GM23338 (cell line): ENCODE measurements at regions not wholly inside any gene's neighbourhood (a gene's known extent, or its start where the extent isn't known, plus 50 kb on each side); places are given as distances from the start of the nearest gene placed in this dataset.

Experiments used
- ATAC-seq: fragments of 200-7000 bp; cut with Tn5 transposase; 3 replicates; pipeline ENCODE4 v1.9.1; 2020
- DNase-seq: peaks from one replicate; pipeline ENCODE4 v3.0.0-alpha.2; 2015; ENCODE audit warnings: low spot score
- H2AFZ ChIP-seq: fragments of 200-600 bp; sonication (generic); 2 replicates; pipeline ENCODE4 v1.8.0; 2016; ENCODE audit warnings: antibody characterized with exemption, mild to moderate bottlenecking, moderate library complexity
- H3F3A ChIP-seq: fragments of 200-600 bp; sonication (generic); replicated peaks from 2 replicates; pipeline ENCODE4 v1.8.0; 2017; ENCODE audit warnings: antibody characterized with exemption, mixed run types, low read depth
- H3K27ac ChIP-seq: fragments of 200-600 bp; sonication (generic); 2 replicates; pipeline ENCODE4 v1.6.1; 2016; ENCODE audit warnings: low read depth
- H3K27me3 ChIP-seq: fragments of 200-600 bp; sonication (generic); 2 replicates; pipeline ENCODE4 v1.8.0; 2016; ENCODE audit warnings: mild to moderate bottlenecking, mixed run types, moderate library complexity; ENCODE audit not compliant: insufficient read depth
- H3K36me3 ChIP-seq: fragments of 200-600 bp; sonication (generic); 2 replicates; pipeline ENCODE4 v1.8.0; 2016; ENCODE audit warnings: mild to moderate bottlenecking; ENCODE audit not compliant: insufficient read depth
- H3K4me1 ChIP-seq: fragments of 200-600 bp; sonication (generic); 2 replicates; pipeline ENCODE4 v1.8.0; 2016; ENCODE audit warnings: mild to moderate bottlenecking, moderate library complexity; ENCODE audit not compliant: insufficient read depth
- H3K4me2 ChIP-seq: fragments of 200-600 bp; sonication (generic); 2 replicates; pipeline ENCODE4 v1.7.1; 2017; ENCODE audit warnings: mixed run types
- H3K4me3 ChIP-seq: fragments of 200-600 bp; sonication (generic); 2 replicates; pipeline ENCODE4 v1.6.1; 2016; ENCODE audit warnings: mixed run types
- H3K79me2 ChIP-seq: fragments of 200-600 bp; sonication (generic); replicated peaks from 2 replicates; pipeline ENCODE4 v1.8.0; 2017; ENCODE audit warnings: mild to moderate bottlenecking; ENCODE audit not compliant: insufficient read depth
- H3K9me2 ChIP-seq: fragments of 200-600 bp; sonication (generic); 2 replicates; pipeline ENCODE4 v1.8.0; 2017; ENCODE audit not compliant: insufficient read depth
- H4K20me1 ChIP-seq: fragments of 200-600 bp; sonication (generic); replicated peaks from 2 replicates; pipeline ENCODE4 v1.8.0; 2017; ENCODE audit warnings: mild to moderate bottlenecking; ENCODE audit not compliant: insufficient read depth
- H3K27ac Mint-ChIP-seq: 2 replicates; pipeline ENCODE4 v1.8.0; 2020; ENCODE audit warnings: inconsistent platforms, mild to moderate bottlenecking, moderate library complexity, mixed read lengths
- H3K27me3 Mint-ChIP-seq: 3 replicates; pipeline ENCODE4 v1.8.0; 2022; ENCODE audit warnings: low read depth, mild to moderate bottlenecking, moderate library complexity, mixed read lengths, inconsistent platforms; ENCODE audit not compliant: insufficient read depth, poor library complexity
- H3K36me3 Mint-ChIP-seq: 3 replicates; pipeline ENCODE4 v1.8.0; 2021; ENCODE audit warnings: low read depth, mild to moderate bottlenecking, inconsistent platforms, moderate library complexity, mixed read lengths
- H3K4me1 Mint-ChIP-seq: 3 replicates; pipeline ENCODE4 v1.8.0; 2020; ENCODE audit warnings: mild to moderate bottlenecking, inconsistent platforms, mixed read lengths
- H3K4me3 Mint-ChIP-seq: 3 replicates; pipeline ENCODE4 v1.8.0; 2021; ENCODE audit warnings: moderate library complexity, mild to moderate bottlenecking, inconsistent platforms, mixed read lengths
- H3K9me3 Mint-ChIP-seq: 3 replicates; pipeline ENCODE4 v1.8.0; 2020; ENCODE audit warnings: moderate library complexity, mild to moderate bottlenecking, inconsistent platforms, mixed read lengths
- CREB1 ChIP-seq: fragments of 250-450 bp; sonication (Bioruptor Pico); IDR thresholded peaks from 2 replicates; pipeline ENCODE4 v1.5.0; 2020; ENCODE audit warnings: low read depth, mild to moderate bottlenecking, moderate library complexity
- CTCF ChIP-seq, 2 experiments: fragments of 200-600 bp in 1 of 2; sonication (generic) in 1 of 2; conservative IDR thresholded peaks; 2 replicates each; pipeline versions ENCODE4 v1.5.1 to v1.6.1; 2016 to 2017; ENCODE audit warnings: antibody characterized with exemption in 2 of 2, low read depth in 2 of 2, mild to moderate bottlenecking in 2 of 2, moderate library complexity in 1 of 2
- ETS1 ChIP-seq: IDR thresholded peaks from 2 replicates; pipeline ENCODE4 v1.6.1; 2016; ENCODE audit warnings: antibody characterized with exemption
- JUNB ChIP-seq: IDR thresholded peaks from one replicate; pipeline ENCODE4 v1.6.1; 2016; ENCODE audit warnings: antibody characterized with exemption; ENCODE audit not compliant: unreplicated experiment
- POLR2AphosphoS5 ChIP-seq: IDR thresholded peaks from 2 replicates; pipeline ENCODE4 v1.6.1; 2016; ENCODE audit warnings: antibody characterized with exemption, low read depth
- ZNF331 ChIP-seq: fragments of 250-450 bp; sonication (Bioruptor Pico); IDR thresholded peaks from 2 replicates; pipeline ENCODE4 v1.5.0; 2020; ENCODE audit warnings: low read depth, mild to moderate bottlenecking, moderate library complexity
- ZNF462 ChIP-seq: fragments of 250-450 bp; sonication (Bioruptor Pico); IDR thresholded peaks from 2 replicates; pipeline ENCODE4 v1.5.0; 2020; ENCODE audit warnings: mild to moderate bottlenecking, moderate library complexity

- peaks cover 6% of the 10 kb centered on the region; the same call in 1 of the 3 replicates for H3K36me3 Mint-ChIP-seq
- Histone ChIP-seq H3K4me2 (no peak overlapping the region), H4K20me1 (no peaks in the 10 kb centered on the region), H3K27me3 (no peaks in the 10 kb centered on the region), H3K27ac (no peak overlapping the region), H3F3A (no peaks in the 10 kb centered on the region), H3K36me3 (peaks cover 4% of the 10 kb centered on the region; the same call in 1 of the 2 replicates), H2AFZ (no peak overlapping the region), H3K4me1 (no peaks in the 10 kb centered on the region), H3K4me3 (no peak overlapping the region), H3K79me2 (no peaks in the 10 kb centered on the region), H3K9me2 (no peaks in the 10 kb centered on the region)
- H3K27ac Mint-ChIP-seq: no peak overlapping the region
- H3K27me3 Mint-ChIP-seq: no peaks in the 10 kb centered on the region
- H3K4me3 Mint-ChIP-seq: no peak overlapping the region
- ATAC-seq: no peak
- DNase-seq: no peak
- H3K9me3 Mint-ChIP-seq: peaks cover 16% of the 10 kb centered on the region
- H3K4me1 Mint-ChIP-seq: peaks cover 7% of the 10 kb centered on the region; the same call in 1 of the 3 replicates
- TF ChIP-seq CTCF (conservative IDR thresholded peaks at IDR 0.05; ENCODE audit: low read depth in 2 of 2) (no peak), ZNF462 (CRISPR knock-in tag) (no peak), POLR2AphosphoS5 (no peak), ZNF331 (no peak), ETS1 (no peak), JUNB (no peak), CREB1 (CRISPR knock-in tag) (no peak)
Observed at GRCh38 chr3:83877910-83878309, 1080.9 kb upstream of the CADM2 start.
